Gastrocnemius medialis (tissue), 4 donors: ENCODE measurements at regions not wholly inside any gene's neighbourhood (a gene's known extent, or its start where the extent isn't known, plus 50 kb on each side); places are given as distances from the start of the nearest gene placed in this dataset.

ENCODE experiments used
- CTCF ChIP-seq, 5 experiments: fragments of 450-650 bp in 3 of 5; fragments of 200-600 bp in 2 of 5; sonication (generic) in 2 of 5; IDR thresholded peaks in 4 of 5; conservative IDR thresholded peaks in 1 of 5; 1 replicate in 4 of 5; 2 replicates in 1 of 5; pipeline ENCODE4 v1.5.1; 2016 to 2019; ENCODE audit warnings: antibody characterized with exemption in 5 of 5, mild to moderate bottlenecking in 3 of 5, moderate library complexity in 3 of 5
- POLR2A ChIP-seq, 2 donors: fragments of 450-650 bp; IDR thresholded peaks; one replicate each; pipeline ENCODE4 v1.6.1; 2017; ENCODE audit warnings: antibody characterized with exemption in 2 of 2, mild to moderate bottlenecking in 2 of 2, moderate library complexity in 2 of 2

DNA sequence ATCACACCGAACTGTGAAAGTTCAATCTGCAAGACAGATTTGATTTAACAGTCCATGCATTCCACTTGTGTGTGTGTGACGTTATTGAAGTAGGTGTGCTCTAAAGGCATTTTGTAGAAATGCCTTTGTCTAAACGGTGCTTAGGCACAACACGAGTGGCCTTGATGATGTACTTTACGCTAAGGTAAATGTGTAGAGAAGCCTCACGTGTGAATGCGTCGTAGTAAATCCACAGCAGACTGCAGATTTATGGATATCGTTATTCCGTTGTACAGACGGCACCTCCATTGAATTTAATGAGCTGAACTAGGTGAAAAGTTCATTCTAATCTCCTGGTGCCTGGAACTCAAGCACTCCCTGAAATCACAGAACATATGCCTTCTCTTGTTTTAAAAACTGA, 202.8 kb upstream of the STXBP6 start:
- TF ChIP-seq CTCF (IDR thresholded peaks at IDR 0.05 in 4 of 5, conservative IDR thresholded peaks at IDR 0.05 in 1 of 5): no peak
- TF ChIP-seq POLR2A (IDR thresholded peaks at IDR 0.05): no peak
